GM12873 (cell line): ENCODE measurements at regions not wholly inside any gene's neighbourhood (a gene's known extent, or its start where the extent isn't known, plus 50 kb on each side); places are given as distances from the start of the nearest gene placed in this dataset.

Experiments used
- TF ChIP-seq, protein P1 (sequence below): IDR thresholded peaks from 2 replicates; pipeline ENCODE4 v1.5.1; 2012; ENCODE audit warnings: low read depth, mild to moderate bottlenecking, moderate library complexity, low read length, control low read depth; ENCODE audit not compliant: insufficient read depth; ENCODE audit errors: missing control alignments

DNA sequence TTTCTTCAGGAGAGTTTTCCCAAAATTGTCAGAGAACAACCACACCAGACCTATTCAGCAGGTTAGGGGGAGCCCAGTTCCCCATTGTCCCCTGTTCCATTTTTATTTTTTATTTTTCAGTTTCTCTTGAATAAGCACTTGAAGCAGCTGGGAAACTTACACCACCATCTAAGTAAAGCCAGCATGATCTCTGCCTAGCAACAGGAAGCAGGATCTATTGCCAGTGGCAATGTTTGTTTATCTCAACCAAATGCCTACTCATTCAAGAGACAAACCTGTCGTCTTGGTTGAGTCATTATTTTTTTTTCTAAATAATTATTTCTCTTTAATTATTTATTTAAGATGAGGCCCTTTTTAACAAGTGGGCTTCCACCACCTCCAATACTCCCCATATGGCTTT lies 379.3 kb downstream of the PLK2 start:
- TF ChIP-seq, protein P1, sequence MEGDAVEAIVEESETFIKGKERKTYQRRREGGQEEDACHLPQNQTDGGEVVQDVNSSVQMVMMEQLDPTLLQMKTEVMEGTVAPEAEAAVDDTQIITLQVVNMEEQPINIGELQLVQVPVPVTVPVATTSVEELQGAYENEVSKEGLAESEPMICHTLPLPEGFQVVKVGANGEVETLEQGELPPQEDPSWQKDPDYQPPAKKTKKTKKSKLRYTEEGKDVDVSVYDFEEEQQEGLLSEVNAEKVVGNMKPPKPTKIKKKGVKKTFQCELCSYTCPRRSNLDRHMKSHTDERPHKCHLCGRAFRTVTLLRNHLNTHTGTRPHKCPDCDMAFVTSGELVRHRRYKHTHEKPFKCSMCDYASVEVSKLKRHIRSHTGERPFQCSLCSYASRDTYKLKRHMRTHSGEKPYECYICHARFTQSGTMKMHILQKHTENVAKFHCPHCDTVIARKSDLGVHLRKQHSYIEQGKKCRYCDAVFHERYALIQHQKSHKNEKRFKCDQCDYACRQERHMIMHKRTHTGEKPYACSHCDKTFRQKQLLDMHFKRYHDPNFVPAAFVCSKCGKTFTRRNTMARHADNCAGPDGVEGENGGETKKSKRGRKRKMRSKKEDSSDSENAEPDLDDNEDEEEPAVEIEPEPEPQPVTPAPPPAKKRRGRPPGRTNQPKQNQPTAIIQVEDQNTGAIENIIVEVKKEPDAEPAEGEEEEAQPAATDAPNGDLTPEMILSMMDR = no peak

DNA sequence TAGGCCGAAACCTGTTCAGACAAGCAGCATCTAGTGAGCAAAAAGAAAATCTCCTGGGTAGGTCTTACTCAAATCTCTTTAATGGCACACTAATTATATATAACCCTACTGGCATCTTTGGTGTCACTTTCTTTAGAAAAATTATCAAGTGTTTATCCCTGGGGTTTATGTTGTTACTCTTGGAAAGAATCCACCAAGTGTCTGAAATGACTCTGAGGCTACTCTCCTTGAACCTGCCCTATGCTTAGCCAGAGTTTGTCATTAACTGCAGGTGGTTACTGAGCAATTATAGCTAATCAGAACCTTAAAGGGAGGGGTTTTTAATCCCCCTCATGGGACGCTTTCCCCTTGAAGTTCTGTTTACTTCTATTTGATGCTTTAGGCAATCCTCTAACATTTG lies 381.9 kb downstream of the PLK2 start:
- TF ChIP-seq, protein P1 = no peak

DNA sequence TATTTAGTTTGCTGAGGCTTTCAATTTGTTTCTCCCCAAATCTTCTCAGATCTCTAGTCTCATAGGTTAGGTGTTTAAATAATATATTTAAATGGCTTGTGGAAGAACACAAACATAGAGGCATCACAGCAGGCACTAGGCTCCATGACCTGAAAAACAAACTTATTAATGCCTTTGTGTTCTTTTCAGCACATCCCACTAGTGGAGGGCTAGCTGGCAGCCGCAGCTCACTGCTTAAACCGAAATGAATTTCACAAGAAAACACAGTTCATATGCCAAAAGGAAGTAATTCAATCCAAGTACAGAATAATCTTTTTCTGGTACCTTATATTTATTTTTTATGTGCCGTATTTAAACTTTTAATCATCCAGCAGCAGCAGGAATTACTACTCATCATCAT lies 382.5 kb downstream of the PLK2 start:
- TF ChIP-seq, protein P1 = no peak

DNA sequence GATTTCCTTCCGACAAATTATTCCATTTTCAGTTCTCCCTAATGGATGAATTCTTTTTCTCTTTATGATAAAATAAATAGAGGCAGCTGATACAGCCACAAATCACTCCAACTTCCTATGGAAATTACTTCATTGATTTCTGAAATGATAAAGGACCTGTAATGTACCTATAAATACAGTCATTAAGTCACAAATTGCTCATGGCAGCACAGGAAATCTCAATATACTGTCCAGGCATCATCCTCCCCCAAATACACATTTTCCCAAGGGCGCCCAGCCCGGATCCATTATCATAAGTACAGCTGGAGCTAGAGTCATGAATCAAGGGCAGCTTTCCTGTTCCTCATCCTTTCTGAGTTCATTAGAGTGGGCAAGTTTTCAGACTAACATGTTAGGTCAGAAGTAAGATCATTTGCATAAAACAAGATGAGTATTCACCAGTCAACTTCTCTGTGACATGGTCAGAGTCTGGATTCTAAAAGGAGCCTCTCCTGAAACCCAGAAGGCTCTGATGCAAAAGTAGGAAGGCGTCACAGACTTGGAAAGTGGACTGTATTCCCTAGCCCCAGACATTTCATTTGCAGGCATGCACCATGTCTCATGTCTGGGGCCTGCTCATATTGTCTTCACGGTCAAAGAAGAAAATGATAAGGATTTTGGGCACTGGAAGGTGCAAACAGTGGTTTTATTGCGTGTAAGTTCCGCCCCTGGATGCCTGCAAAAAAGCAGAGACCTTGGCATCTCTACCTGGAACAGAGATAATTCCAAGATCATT lies 383.2 kb downstream of the PLK2 start:
- TF ChIP-seq, protein P1 = no peak

DNA sequence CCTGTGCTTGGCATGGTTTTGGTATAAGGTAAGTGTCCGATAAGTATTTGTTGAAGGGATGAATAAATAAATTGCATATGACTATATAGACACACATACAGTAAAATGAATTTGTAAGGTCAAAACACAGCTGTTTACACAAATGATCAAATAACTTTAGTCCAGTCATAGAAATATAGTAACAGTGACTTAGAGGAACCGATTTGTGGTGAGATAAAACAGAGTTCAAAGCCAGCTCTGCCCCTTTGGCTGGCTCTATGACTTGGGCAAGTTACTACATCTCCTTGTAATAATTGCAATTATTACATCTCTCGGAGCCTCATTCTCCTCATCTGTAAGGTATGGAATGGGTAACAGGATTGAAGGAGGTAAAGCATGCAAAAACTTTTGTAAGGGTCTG lies 384.0 kb downstream of the PLK2 start:
- TF ChIP-seq, protein P1 = no peak

DNA sequence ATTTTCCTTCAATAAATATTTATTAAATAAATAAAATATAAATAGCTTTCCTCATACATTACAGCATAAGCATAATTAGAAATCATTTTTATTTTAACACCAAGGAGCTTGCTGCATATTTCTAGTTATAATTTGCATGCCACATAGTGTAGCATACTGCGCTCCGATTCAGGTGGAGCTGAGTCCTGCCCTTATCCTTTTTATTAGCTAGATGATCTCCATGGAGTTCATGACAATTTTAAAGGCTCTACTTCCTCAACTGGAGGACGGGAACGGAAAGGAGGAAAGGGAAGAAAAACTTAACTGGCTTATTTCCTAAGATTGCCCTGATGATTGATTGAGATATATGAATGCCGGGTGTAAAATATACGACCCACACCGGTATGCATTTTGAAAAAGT lies 385.2 kb downstream of the PLK2 start:
- TF ChIP-seq, protein P1 = no peak

DNA sequence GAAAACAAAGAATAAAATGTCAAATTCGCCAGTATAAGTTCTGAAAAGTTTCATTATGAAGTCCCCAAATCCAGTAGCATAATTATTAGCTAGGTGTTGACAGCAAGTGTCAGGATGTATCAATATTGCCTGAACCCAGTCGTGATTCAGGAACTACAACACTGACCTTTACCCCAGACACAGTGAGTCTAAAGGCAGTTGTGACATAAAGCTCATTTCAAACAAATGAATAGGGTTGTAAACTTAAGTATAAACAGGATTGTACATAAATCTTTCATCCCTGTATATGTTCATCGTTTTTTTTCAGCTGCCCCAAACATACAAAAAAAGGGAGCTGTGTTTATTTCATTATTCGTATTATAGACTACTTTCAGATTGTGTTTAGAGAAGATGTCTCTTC lies 385.7 kb downstream of the PLK2 start:
- TF ChIP-seq, protein P1 = no peak
